ENCODE measurements at regions not wholly inside any gene's neighbourhood (a gene's known extent, or its start where the extent isn't known, plus 50 kb on each side); places are given as distances from the start of the nearest gene placed in this dataset.

DNA sequence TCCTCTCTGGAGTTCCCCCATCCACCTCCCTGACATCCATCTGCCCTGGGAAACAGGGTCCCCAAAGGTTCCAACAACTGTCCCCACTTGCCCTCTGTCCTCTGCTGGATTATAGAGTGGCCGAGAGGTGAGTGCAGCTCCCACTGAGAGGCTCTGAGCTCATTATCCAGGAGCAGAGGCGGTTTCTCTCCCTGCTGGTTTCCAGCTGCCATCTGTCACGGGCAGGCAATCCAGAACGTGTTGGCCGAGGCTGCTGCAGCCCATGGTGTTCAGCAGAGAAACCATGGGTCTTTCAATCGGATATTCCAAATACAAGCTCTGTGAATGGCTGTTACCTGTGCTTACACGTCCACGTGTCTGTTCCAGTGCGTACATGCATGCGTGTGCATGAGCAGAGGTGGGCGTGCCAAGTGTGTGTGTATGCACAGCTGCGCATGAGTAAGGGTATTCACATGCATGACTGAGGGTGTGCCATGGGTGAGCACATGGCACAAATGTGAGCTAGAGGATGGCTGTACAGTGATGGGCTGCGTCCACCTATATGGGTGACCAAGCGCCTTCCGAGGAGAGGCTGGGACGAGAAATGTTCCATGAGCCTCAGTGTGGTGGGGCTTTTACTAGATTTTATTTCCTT lies 183.7 kb upstream of the PMEPA1 start:
- no peak for TF ChIP-seq CEBPB (IDR thresholded peaks at IDR 0.05; ENCODE audit: low read depth, low read length)
- TF ChIP-seq, protein P1, sequence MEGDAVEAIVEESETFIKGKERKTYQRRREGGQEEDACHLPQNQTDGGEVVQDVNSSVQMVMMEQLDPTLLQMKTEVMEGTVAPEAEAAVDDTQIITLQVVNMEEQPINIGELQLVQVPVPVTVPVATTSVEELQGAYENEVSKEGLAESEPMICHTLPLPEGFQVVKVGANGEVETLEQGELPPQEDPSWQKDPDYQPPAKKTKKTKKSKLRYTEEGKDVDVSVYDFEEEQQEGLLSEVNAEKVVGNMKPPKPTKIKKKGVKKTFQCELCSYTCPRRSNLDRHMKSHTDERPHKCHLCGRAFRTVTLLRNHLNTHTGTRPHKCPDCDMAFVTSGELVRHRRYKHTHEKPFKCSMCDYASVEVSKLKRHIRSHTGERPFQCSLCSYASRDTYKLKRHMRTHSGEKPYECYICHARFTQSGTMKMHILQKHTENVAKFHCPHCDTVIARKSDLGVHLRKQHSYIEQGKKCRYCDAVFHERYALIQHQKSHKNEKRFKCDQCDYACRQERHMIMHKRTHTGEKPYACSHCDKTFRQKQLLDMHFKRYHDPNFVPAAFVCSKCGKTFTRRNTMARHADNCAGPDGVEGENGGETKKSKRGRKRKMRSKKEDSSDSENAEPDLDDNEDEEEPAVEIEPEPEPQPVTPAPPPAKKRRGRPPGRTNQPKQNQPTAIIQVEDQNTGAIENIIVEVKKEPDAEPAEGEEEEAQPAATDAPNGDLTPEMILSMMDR (conservative IDR thresholded peaks at IDR 0.05; ENCODE audit: low read depth, low read length), result no peak
- TF ChIP-seq POLR2A (IDR thresholded peaks at IDR 0.05; ENCODE audit: low read depth, low read length), result no peak
- TF ChIP-seq RAD21 (IDR thresholded peaks at IDR 0.05; ENCODE audit: low read length), result no peak
- TF ChIP-seq CHD1 (IDR thresholded peaks at IDR 0.05; ENCODE audit: low read depth, low read length), result no peak
- TF ChIP-seq RFX5 (IDR thresholded peaks at IDR 0.05; ENCODE audit: low read depth, low read length), result no peak
- TF ChIP-seq, protein P2, sequence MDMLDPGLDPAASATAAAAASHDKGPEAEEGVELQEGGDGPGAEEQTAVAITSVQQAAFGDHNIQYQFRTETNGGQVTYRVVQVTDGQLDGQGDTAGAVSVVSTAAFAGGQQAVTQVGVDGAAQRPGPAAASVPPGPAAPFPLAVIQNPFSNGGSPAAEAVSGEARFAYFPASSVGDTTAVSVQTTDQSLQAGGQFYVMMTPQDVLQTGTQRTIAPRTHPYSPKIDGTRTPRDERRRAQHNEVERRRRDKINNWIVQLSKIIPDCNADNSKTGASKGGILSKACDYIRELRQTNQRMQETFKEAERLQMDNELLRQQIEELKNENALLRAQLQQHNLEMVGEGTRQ (IDR thresholded peaks at IDR 0.05; ENCODE audit: low read depth, low read length), result no peak

Data from IMR-90 (cell line).